ENCODE measurements at regions not wholly inside any gene's neighbourhood (a gene's known extent, or its start where the extent isn't known, plus 50 kb on each side); places are given as distances from the start of the nearest gene placed in this dataset.
"Not testable (repeated sequence)": the region's sequence is repeated elsewhere in the genome, so short reads cannot be mapped to it uniquely, and the experiment has no call there.

DNA sequence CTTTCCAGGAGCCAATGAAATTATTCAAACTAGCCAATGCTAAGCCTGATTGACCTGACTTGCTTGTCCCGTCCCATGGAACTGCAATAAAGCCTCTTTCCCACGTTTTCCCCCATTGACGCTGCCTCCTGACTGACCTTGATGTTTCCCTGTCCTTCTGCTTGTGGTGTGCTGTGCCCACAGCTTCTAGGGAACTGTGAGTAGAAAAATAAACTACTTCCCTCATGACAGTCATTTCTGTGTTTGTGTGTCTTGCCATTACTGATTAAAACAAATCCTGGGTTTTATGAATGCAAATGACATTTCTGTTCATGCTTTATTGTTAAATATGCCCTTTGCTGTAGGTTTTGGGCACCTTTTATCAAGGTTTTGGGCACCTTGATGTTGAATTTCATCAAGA is 91.3 kb upstream of the ABI1 start:
- no peak for DNase-seq (ENCODE audit: low read depth)

DNA sequence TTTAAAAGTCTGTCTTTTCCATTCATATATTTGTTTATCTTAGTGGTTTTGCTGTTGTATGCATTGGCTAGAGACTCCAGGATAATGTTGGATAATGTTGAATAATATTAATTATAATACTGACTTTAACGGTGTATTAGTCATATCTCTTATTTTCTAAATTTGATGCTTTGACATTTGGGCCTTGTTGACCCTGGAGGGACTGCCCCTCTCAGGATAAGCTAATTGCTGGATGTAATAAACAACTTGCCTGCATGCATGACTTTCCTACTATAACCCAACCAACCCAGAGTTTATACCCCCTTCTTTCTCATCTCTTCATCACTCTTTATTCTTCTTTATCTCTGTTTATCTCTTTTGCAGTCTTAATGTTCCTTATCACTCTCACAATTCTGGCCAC is 90.9 kb upstream of the ABI1 start:
- no peak for DNase-seq (ENCODE audit: low read depth)

DNA sequence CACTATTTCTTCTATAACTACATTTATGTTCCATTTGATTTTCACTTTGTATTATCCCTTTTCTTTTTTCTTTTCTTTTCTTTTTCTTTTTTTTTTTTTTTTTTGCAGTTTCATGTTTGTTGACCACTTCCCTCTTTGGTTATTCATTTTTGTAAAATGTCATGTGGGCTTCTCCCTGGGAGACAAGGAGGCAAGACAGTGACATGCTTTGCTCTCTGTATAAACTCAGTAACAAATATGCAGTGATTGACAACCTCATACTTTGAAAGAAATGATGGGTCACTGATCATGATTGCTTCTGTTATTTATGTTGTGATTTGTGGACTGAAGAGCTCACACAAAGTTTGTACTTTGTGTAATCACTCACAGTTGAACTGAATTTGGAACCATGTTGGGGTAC is 90.2 kb upstream of the ABI1 start:
- DNase-seq (ENCODE audit: low read depth): no peak

DNA sequence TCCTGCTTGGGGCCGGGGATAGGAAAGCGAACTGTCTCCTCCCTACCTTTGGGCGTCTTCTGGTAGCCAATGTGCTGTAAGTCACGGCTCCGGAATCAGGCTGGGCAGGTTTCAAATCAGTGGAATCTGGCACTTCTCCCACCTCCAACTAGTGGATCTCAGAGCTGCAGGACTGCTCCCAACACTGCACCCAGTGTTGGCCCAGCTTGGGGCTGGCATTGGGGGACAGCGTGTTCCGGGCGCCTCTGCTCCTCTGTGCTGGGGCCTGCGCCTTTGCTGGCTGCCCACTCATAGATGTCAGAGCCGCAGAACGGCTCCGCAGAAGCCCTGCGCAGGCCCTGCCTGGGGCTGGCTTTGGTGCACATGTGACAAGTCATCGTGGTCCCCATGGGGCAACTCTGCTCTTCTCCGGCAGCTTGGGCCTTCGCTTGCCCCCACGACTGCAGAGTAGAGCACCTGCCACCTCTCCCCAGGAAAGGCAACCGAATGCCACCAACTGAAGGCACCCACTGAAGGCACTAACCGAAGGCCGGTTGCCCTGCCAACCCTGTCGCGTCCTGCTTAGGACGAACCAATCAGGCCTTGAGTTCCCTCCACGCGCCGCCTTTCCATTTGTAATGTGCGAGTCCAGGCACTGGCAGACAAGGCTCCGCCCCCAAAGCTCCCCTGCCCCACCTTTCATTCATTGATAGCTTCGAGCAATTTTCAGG is 85.5 kb upstream of the ABI1 start:
- no peak for DNase-seq (ENCODE audit: low read depth)

DNA sequence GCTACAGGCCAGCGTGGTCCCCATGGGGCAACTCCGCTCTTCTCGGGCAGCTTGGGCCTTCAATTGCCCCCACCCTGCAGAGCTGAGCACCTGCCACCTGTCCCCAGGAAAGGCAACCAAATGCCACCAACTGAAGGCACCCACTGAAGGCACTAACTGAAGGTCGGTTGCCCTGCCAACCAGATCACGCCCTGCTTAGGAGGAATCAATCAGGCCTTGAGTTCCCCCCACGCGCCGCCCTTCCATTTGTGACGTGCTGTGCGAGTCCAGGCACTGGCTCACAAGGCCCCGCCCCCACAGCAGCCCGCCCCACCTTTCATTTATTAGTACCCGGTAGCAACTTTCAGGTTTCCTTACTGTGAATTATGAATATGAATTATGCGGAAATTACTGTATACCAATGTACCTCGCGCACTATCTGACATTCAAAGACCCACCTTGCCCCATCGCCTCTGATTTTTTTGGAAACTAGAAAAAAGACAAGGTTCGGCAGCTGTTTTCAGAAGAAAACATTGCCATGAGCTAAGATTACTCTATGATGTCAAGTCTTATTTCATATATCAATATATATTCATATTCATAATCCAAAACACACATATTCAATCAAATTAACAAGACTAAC is 83.6 kb upstream of the ABI1 start:
- no peak for DNase-seq (ENCODE audit: low read depth)

DNA sequence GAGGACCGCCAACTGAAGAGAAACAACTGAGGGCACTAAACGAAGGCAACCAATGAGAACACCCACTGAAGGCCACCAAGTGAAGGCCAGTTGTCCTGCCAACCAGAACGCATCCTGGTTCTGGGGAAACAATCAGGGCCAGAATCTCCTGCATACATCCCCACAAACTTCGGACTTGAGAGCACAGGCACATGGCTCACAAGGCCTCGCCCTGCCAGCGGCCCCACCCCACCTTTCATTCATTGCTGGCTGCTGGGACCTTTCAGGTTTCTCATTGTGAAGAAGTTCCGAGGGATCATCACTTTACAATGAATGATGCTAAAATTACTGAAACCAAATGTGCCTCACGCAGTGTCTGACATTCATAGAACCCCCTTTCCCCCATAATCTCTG is 79.2 kb upstream of the ABI1 start:
- DNase-seq (ENCODE audit: low read depth): no peak

DNA sequence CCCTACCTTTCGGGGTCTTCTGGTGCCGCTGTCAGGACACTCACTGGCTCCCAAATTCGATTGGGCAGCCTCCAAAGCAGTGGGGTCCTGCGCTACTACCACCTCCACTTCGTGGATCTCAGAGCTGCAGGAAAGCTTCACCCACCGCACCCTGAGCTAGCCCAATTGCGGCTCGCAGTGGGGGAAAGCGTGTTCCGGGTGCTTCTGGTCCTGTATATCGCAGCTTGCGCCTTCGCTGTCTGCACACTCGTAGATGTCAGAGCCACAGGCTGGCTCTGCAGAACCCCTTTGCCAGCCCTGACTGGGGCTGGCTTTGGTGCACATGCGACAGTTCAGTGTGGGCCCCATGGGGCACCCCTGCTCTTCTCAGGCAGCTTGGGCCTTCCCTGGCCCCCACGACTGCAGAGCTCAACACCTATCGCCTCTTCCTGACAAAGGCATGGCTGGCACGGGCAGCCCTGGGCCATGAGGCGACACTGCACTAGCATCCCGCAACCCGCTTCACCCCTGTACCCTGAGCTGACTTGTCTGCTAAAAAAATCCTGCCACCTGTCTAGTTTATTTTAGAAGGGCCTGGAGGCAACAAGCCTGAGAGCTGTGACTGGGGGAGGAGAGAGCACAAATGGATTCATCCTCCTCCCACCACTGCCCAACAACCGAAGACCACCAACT is 78.7 kb upstream of the ABI1 start:
- no peak for DNase-seq (ENCODE audit: low read depth)

DNA sequence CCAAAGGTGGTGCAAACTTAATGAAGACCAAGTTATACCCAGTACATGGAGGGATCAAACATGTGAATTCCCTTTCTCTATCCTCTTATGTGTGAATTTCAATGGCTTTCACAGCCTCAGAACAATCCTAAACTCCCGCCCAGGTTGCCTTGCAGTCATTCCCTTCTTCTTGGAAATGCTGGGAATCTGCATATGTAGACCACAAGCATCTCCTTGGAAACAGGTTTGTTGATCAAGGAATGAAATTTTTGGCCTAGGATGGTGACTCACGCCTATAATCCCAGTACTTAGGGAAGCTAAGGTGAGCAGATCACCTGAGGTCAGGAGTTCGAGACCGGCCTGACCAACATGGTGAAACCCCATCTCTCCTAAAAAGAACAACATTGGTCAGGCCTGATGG is 77.8 kb upstream of the ABI1 start:
- DNase-seq (ENCODE audit: low read depth): no peak

DNA sequence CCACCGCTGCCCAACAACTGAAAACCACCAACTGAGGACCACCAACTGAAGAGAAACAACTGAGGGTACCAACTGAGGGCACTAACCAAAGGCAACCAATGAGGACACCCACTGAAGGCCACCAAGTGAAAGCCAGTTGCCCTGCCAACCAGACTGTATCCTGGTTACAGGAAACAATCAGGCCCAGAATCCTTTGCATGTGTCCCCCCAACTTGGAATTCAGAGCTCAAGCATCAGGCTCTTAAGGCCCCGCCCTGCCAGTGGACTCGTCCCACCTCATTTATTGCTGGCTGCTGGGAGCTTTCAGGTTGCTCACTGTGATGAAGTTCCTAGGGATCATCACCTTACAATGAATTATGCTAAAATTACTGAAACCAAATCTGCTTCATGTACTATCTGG is 76.6 kb upstream of the ABI1 start:
- DNase-seq (ENCODE audit: low read depth): no peak

DNA sequence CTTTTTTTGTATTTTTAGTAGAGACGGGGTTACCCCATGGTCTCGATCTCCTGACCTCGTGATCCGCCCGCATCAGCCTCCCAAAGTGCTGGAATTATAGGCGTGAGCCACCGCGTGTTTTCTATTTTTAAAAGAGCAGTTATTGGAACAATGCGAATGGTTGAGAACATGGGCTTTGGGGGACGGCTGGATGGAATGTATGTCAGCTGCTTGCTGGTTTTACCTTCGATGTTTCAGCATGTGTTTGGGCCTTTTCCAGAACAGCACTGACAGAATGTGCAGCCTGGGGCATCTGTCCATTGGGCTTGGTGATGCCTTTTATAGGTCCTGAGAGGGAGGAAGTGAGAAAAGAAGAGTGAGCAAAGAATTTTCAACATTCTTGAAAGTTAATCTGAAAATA is 73.4 kb upstream of the ABI1 start:
- DNase-seq (ENCODE audit: low read depth): peak; percentile 32

DNA sequence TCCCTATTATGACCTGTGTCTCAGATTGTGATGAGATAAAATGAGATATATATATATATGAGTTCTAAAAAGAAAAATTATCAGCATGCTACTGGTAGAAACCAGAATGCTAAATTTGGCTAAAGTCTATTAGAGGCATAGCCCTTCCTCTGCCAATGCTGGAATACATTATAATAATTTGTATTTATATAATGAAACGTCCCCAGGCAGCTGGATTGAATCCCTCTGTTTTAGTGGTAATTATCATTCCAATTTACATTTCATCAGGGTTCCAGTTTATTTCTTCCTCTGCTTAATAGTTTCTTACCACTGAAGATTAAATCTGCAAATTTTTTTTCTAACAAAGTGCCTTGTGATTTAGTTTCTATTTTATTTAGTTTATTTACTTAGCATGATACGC is 71.8 kb upstream of the ABI1 start:
- DNase-seq (ENCODE audit: low read depth): no peak

DNA sequence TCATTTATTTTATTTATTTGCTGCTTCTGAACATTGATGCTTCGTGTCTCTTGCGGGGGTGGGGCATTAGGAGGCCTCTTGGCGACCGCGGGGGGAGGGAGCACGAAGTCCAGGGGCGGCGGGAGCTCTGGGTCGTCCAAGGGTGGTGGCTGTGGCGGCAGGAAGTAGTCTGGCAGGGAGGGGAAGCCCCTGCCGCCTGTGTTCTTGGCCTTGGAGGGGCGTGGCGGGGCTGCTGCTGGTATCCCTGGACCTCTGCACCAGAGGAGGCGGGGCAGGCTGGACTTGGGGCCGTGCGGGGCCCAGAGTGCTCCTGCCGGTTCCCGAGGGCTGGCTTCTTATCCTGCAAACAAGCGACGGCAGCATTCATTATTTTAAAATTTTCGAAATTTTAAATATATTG is 70.5 kb upstream of the ABI1 start:
- no peak for DNase-seq (ENCODE audit: low read depth)

DNA sequence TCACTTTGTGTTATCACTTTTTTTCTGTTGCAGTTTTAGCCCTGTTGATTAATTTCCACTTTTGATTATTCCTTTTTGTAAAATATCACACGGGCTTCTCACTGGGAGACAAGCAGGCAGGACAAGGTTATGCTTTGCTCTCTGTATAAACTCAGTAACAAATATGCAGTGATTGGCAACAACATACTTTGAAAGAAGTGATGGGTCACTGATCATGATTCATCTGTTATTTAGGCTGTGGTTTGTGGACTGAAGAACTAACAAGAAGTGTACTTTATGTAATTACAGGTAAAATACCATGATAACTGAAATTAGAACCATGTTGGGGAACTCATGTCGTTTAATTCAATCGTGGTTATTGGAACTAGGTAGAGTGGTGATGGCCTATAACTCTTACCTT is 62.1 kb upstream of the ABI1 start:
- DNase-seq (ENCODE audit: low read depth): not testable (repeated sequence)

DNA sequence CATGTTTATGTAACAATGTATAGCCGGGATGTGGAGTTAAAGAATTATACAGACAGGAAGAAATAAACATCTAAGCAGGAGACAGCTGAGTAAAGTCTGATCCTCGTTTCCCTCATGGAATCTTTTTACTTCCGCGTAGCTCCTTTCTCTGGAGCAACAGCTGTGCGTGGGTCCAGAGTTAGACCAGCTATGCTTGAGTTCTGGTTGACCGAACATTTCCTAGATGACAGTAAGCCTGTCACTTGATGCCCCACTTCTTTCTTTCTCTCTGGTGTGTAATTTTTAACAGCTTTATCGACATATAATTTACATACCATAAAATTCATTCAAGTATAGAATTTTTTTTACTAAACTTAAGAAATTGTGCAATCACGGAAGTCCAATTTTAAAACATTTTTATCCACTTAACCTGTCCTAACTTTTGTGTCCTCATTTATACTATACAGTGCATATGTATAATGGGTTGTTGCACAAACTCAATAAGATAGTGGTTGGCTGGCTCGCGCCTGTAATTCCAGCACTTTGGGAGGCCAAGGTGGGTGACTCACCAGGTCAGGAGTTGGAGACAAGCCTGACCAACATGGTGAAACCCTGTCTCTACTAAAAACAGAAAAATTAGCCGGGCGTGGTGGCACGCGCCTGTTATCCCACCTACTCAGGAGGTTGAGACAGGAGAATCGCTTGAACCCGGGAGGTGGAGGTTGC is 58.5 kb upstream of the ABI1 start:
- DNase-seq (ENCODE audit: low read depth): not testable (repeated sequence)

DNA sequence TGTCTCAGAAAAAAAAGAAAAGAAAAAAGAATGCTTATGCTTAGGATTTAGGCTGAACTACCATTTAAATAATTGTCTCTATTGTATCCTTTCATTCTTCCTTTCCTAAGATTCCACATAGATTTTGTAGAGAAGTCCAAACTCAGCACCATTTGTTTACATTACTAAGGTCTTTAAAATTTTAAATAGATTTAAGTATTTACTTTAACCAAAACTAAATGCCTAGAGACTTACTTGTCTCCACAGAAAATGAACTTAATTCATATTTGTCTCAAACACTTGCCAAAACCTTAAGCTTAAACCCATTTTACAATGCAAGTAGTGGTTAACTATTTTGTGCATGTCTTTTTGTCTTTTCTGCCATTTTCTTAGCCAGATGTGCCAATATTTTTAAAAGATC is 54.1 kb upstream of the ABI1 start:
- peak; percentile 60 for DNase-seq (ENCODE audit: low read depth)

DNA sequence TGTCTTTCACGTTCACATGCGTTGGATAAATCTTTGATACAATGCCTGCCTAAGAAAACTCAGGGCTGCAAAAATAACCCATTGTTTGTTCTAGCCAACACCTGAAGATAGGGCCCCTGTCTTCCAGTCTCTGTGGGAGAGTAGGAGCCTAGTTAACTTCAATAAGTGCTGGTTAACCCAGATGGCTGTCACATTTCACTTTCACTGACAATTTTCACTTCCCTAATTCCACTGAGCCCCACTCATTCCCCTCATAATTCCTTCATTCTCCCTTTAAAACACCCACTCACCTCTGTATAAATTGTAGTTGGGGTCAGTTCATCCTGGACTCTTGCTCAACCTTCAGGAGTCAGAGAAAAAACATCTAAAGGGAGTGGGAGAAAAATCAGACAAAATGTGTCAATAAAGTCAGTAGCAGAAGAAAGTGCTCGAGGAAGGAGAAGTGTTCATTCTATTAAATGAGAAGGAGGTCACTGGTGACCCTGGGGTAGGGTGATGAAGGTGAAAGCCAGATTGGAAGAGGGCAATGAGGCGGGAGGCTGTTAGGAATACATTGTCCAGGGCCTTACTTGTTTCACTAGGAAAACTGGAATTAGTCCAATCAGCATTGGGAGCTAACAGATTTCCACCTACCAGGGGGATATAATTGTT is 51.2 kb upstream of the ABI1 start:
- DNase-seq (ENCODE audit: low read depth): no peak
